Epithelial cell of esophagus (primary cell): ENCODE measurements at regions not wholly inside any gene's neighbourhood (a gene's known extent, or its start where the extent isn't known, plus 50 kb on each side); places are given as distances from the start of the nearest gene placed in this dataset.
"Not testable (repeated sequence)": the region's sequence is repeated elsewhere in the genome, so short reads cannot be mapped to it uniquely, and the experiment has no call there.

Experiments used
- DNase-seq: peaks from one replicate; pipeline ENCODE4 v3.0.0; 2010; ENCODE audit warnings: low read depth
- H3K4me3 ChIP-seq: 2 replicates; pipeline ENCODE4 v1.5.1; 2011; ENCODE audit warnings: mild to moderate bottlenecking, low read length, control low read depth
- CTCF ChIP-seq: IDR thresholded peaks from 2 replicates; pipeline ENCODE4 v1.5.1; 2011; ENCODE audit warnings: low read depth, mild to moderate bottlenecking, low read length, control low read depth, inconsistent platforms; ENCODE audit not compliant: insufficient read depth; ENCODE audit errors: missing control alignments

- no peak for TF ChIP-seq CTCF
- DNase-seq = no peak
- no peak overlapping the region for H3K4me3 ChIP-seq
Observed at GRCh38 chr5:118580949-118581348, 407.4 kb downstream of the DTWD2 start.

- TF ChIP-seq CTCF = no peak
- H3K4me3 ChIP-seq = no peak overlapping the region
- no peak for DNase-seq
Observed at GRCh38 chr5:118578093-118578492, 410.3 kb downstream of the DTWD2 start.

- no peak for DNase-seq
- no peak overlapping the region for H3K4me3 ChIP-seq
- no peak for TF ChIP-seq CTCF
Observed at GRCh38 chr5:118577621-118578020, 410.7 kb downstream of the DTWD2 start.

GRCh38 chr5:118570276-118570675 is 418.1 kb downstream of the DTWD2 start:
- H3K4me3 ChIP-seq, DNase-seq: not testable (repeated sequence)

- H3K4me3 ChIP-seq = not testable (repeated sequence)
- peak; percentile 85 for DNase-seq
Observed at GRCh38 chr5:118569596-118569995, 418.8 kb downstream of the DTWD2 start.

GRCh38 chr5:118565335-118565971 is 422.9 kb downstream of the DTWD2 start:
- no peak for DNase-seq
- no peak for TF ChIP-seq CTCF
- H3K4me3 ChIP-seq = no peak overlapping the region

GRCh38 chr5:118561971-118562370 is 426.4 kb downstream of the DTWD2 start:
- no peak for TF ChIP-seq CTCF
- H3K4me3 ChIP-seq = no peak overlapping the region
- DNase-seq = no peak

GRCh38 chr5:118561235-118561634 is 427.1 kb downstream of the DTWD2 start:
- TF ChIP-seq CTCF = no peak
- H3K4me3 ChIP-seq = no peak overlapping the region
- no peak for DNase-seq
